LoVo (cell line): ENCODE measurements at regions not wholly inside any gene's neighbourhood (a gene's known extent, or its start where the extent isn't known, plus 50 kb on each side); places are given as distances from the start of the nearest gene placed in this dataset.

Experiments used
- DNase-seq: peaks from one replicate; pipeline ENCODE4 v3.0.0-alpha.2; 2016; ENCODE audit warnings: low spot score

DNA sequence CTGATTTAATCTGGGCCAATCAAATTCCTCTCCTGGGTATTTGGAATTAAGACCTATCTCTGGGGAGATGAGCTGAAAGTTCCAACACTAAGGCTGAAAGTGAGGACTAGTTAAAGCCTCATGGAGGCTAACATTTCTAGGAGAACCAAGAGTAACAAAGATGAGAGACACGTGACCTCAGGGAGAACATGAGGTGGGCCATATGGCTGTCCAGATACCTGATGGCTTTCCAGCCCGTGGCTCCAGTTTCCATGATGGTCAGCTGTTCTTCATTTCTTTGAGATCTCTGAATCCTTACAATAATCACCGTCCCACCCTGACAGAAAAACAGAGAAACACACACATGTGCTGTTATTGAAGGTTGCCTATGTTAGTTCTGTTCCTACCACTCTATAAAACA lies 66.1 kb downstream of the LEPR start:
- no peak for DNase-seq

DNA sequence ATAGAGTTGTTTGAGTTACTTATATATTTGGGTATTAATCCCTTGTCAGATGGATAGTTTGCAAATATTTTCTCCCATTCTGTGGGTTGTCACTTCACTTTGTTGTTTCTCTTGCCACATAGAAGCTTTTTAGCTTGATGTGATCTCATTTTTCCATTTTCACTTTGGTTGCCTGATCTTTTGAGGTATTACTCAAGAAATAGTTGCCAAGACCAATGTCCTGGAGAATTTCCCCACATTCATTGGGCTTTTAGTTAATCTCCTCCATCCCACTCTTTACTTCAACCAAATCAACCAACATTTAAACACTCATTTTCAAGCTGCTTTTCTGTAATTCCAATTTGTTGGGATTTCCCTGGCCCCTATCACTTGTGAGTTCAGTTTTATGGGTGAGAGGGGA lies 69.0 kb downstream of the LEPR start:
- DNase-seq = no peak

DNA sequence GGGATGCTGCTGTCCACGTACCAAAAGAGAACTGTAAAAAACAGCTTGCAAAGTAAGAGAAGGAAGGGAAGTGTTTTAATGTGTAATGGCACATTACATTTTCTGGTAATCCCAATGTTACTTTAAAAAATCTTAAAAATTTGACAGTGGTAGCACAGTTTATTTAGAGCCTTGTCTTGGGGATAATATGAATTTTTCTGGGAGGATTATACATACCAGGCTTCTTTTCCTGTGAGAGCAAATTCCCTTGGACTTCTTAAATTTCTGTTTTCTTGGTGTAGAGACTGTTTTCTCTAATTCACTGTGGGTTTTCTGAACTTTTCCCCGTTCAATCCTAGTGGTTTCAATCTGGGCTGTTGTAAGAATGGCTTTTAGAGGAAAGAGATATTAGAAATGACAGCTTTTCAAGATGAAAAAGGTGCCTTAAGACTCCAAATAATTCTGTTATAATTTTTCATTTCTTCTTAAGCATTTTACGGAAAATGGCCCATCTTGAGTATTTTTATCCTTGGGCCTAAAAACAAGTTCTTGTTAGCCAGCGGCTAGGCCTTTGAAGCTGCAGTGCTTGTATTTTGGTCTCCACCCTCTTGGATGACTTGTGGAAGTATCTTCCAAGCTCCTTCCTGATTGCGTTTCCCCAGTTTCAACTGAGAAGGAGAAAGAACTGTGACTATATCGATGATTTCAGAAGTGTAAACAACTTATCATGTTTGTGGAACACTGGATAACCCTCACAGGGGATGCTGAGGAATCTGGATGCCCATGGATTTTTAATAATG lies 70.0 kb downstream of the LEPR start:
- DNase-seq = no peak

DNA sequence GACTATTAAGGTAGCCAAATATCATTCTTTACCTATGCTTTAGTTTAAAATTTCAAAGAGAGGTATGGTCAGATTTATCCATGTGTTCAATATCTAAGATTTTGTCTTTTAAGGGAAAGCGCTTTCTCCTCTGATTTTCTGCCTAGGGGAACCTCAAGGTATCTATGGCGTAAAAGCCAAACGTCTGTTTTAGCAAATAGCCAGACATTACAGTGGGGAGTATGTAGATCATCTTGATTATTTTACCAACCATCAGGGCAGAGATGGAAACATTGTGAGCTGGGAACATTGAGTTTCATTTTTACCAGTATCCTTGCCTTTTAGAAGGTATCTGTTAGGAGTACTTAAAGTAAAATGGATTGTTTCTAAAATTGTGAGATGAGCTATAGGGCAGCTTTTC lies 71.0 kb downstream of the LEPR start:
- DNase-seq = no peak

DNA sequence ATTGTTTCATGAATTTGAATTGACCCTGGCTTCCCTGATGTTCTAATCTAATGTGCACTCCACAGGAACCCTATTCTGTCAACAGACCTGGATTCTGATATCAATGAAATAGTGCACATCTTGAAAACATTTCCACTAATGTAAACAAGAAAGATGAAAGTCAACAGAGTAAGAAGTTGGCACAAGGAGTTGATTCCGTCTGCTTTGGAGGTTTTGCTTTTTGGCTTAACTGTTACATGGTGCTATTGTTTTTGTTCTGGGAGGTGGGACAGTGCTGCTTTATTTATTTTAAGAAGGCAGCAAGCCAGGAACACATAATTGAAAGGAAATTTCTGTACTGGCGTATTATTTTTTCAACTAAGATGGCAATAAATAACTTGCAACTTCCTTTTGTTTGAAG lies 73.3 kb downstream of the LEPR start:
- DNase-seq = no peak

DNA sequence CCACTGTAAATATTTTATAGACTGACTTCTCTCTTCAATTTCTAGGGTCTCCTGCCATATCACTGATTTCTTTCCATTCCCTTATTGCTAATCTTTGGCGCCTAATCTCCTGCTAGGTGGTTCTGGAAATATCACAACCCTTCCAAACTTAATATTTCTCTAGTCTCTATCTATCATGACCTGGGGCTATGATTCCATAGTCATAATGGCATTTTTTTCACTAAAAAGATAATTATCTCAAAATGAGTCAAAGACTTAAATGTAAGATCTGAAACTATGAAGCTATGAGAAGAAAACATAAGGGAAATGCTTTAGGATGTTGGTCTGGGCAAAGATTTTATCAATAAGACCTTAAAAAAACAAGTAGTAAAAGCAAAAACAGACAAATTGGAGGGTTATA lies 74.2 kb downstream of the LEPR start:
- no peak for DNase-seq

DNA sequence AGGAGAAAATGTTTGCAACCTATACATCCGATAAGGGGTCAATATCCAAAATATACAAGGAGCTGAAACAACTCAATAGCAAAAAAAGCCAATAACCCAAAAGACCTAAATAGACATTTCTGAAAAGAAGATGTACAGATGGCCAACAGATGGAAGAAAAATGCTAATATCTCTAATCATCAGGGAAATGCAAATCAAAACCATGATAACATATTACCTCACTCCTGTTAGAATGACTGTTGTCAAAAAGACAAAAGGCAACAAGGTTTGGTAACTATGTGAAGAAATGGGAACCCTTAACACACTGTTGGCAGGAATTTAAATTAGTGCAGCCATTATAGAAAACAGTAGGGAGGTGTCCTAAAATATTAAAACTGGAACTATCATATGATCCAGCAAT lies 74.7 kb downstream of the LEPR start:
- no peak for DNase-seq

DNA sequence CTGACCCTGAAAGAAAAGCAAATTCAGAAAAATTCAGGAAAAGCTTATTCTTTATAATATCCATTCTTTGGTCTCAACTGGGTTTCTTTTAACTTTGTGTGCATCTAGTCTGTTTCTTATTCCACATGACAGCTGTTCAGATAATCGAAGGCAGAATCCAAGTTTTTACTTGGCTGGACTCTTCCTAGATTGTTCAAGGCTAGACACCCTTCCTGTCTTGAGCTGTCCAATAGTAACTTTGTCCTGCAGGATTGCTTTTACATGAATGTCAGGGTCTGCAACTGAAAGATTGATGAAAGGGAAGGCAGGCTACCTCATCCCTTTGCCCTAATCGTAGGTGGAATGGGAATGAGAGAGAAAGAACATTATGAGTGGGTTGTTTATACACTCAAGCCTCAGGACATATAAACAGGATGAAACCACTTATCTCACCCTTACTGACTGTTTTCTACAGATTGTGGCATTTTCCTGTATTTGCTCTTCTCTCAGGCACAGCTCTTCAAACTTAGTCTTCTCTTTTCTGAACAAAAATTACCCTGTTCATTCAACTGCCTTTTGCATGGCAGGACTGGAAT lies 76.9 kb downstream of the LEPR start:
- no peak for DNase-seq

DNA sequence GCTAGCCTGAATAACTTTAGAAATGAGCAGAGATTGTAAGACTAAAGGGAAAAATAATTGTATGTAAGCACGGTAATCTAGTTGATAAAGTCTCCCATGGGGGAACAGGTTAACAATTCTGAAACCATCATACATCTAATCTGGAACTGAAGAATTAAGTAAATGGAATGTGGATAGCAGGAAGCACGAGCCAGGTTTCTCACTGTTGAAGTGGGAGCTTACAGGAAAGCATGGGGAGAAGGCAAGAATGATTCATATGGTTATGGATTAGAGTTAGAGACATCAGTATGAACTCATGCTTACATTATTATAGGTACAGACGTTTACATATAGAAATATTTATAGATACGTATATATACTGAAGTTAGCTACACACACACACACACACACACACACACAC lies 83.0 kb downstream of the LEPR start:
- DNase-seq = no peak

DNA sequence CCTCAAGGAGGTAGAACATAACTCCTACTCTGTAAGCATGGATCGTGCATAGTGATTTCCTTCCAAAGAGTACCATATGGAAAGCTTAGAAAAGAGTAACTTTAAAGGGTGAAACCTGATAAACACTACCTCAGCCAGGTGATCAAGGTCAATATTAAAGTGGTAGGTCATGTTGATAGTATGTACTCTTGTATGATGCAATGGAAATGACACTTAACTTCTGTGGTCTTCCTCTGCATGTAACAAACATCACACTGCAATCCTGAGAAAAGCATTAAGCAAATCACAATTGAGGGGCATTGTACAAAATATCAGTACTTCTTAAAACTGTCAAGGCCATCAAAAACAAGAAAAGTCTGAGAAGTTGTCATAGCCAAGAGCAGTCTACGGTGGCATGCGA lies 83.8 kb downstream of the LEPR start:
- no peak for DNase-seq

DNA sequence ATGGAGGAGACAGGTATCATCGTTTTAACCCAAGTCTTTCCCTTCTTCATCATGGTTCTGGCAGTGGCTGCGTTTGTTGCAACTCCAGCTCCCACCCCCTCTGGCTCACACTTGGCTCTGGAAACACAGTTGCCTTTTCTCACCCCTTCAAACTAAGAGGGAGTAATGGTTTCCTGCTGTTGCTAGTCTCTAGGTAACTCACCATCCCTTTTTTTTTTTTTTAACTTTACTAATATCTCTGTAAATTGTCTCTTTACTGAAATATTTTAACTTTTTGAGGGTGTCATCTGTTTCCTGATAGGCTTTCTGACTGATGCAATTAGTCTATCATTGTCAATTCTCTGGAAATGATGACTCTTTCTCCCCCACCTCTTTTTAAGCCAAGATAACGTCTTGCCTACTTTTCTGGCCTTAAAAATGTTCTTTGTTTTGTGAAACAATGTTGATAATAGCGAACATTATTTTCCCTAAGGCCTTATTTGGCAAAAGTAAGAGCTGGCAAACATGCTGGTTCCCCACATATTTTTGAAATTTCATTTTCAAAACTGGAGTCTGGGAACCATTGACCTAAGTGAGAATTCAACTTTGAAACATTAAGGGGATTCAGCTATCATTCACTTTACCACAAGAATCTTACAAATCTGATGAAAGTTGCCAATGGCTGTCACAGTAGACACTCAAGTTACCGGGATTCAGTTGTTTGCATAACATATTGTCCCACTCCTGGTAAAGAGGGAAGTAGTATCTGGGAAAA lies 85.3 kb downstream of the LEPR start:
- no peak for DNase-seq

DNA sequence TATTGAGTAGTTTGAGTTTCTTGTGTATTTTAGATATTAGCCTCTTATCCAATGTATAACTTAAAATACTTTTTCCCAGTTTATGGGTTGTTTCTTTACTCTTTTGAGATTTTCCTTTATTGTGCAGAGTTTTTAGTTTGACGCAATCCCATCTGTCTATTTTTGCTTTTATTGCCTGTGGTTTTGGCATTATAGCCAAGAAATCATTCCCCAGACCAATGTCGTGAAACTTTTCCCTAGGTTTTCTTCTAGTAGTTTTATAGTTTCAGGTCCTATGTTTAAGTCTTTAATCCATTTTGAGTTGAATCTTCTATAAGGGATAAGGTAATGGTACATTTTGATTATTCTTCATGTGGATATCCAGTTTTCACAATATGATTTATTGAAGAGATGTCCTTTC lies 87.6 kb downstream of the LEPR start:
- DNase-seq = no peak

DNA sequence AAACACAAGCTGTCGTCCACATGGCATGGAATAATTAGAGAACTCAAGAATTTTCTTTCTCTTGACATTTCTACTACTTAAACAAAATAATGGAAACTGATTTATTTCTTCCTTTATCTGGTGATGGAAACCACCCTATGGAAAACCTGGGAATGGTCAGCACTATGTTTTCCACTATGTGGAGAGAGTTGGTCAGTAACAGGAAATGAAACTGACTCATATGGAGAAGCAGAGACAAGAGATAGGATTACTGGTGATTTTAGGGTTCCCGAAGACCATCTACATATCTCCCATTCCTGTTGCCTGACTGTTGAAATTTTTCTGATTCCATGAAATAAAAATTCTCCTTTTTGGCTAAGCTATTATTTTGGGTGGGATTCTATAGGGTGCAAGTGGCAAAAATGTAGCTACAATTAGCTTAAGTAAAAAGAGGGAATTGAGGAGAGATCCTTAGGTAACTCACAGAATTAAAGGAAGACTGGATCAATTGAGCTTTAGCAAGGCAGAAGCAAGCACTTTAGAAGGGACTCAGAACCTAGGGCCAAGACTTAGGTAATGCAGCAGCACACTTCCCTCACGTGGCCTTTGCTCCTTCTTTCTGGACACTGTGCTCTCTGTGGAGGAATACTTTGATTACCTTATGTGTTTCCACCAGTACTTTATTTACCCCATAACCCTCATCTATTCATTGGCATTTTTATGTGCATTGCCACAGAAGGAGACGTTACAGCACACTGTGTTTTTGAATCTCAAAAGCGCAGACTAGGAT lies 89.6 kb downstream of the LEPR start:
- no peak for DNase-seq

DNA sequence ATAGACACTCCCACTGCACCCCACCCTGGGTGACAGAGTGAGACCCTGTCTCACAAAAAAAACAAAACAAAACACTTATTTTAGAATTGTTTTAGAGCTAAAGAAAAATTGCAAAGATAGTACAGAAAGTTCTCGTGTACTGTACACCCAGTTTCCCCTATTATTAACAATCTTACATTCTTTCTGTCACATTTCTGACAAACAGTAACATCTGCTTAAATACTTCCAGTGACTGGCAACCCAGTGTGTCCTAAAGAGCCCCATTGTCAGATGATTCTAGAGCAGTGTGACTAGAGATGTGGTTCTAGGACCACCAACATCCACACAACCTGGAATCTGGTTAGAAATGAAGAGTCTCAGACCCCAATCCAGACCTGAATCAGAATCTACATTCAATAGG lies 90.5 kb downstream of the LEPR start:
- no peak for DNase-seq

DNA sequence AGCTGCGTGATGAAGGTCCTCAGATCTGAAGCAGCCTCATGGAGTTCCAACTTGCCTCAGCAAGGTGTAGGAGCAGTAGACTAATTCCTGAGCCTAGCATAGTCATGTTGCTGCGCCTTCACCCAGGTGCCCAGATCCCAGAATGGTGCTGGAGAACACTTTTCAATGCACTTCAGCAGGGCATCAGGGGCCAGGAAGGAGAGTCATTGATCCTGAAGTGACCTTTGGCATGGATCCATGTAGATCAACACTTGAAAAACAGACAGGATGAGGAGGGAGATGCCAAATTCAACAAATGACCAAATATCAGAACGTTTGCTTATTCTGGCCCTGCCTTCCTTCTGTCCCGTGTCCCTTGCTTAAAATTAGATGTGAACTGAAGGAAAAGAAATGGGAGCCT lies 91.9 kb downstream of the LEPR start:
- no peak for DNase-seq

DNA sequence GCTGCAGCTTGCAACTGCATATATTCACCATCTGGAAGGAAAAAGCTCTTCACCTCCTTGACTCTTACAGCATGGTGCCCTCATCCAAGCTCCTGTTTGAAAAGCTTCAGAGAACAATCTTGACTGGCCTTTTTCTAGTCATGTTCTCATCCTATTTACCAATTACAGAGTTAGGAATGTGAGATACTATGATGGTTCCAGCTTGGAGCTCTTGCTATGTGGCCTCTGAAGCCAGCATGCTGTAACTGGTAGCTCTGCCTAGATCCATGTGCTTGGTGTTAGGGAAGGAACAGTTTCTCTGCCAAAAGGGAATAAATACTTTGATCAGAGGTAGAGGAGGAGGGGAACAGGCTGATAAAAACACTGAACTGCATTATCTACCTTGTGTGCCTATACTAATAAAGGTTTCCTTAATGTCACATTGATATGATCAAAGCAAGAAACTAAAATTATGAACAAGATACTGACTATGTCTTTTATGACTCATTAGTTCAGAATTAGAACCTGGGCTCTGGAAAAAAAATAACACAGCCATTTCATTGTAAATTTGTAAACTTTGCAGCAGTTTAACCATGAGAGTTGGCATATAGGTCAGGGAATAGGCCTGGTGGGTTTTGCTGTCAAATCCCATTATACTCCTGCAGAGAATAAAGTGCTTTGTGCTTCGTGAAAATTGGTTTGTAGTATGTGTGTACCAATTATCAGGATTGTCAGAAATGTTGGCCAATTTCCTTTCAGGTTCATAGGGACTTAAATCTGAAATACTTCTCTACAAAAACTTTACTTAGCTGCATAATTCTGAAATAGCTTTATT lies 92.7 kb downstream of the LEPR start:
- no peak for DNase-seq

DNA sequence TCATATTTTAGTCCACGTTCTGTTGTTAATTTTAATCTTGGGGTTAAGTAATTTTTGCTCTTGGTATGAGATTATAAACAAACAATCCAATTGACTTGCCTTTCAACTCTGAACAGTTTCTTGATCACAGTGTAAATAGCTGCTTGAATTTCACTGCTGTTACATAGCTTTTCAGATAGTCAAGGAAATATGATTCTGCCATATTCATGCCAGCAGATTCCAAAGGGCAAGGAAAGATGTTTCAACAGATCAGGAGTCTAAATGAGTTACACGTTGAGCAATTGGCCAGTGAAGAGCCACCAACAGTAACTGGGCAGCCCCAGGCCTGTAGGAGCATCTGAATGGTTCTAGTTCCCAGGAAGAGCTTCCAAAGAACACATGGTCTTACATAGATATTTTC lies 93.6 kb downstream of the LEPR start:
- DNase-seq = no peak

DNA sequence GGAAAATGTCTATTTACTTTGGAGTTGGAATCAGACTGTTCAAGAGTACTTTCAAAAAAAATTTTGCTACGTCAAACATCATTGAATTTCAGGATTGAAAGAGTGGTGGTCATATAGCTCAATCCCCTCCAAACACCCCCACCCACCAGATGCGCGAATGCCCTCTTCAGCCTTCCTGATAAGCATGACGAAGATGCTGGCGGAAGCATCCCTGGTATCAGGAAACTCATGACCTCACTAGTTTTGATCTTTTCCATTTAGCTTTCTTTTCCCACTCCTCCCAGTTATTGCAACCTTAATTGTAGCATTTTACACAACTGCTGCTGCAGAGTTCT lies 104.4 kb downstream of the LEPR start:
- no peak for DNase-seq

DNA sequence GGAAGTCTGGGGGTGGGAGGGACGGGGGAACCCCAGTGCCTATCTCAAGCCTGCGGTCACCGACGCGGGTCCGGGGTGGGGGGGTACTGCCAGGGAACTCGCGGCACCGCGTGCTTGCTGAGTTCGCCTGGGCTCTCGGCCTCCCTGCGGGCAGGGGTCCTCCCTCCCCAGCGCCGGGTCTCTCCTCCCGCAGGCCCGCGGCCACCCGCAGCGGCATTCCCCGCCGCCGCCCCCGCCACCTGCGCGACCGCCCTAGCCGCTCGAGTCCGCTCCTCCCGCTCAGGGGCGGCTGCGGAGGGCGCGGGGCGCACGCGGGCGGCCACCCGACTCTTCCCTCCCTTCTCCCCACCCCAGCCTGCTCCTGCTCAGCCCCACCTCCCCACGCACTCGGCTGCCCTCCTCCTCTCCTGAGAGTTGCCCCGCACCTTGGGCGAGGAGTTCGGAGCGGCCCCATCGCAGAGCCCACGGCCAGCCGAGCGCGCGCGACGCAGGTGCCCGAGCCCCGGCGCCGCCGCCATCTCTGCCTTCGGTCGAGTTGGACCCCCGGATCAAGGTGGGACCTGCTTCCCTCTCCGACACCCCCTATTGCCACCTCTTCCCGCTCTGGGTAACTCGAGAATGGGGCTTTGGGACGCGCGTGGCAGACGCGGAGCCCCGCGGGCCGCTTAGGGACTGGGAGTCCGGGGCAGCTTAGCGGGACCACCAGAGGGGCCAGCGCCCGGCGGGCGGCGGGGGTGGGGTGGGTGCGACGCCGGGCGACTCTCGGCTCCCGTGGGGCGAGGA lies 105.0 kb downstream of the LEPR start:
- no peak for DNase-seq

DNA sequence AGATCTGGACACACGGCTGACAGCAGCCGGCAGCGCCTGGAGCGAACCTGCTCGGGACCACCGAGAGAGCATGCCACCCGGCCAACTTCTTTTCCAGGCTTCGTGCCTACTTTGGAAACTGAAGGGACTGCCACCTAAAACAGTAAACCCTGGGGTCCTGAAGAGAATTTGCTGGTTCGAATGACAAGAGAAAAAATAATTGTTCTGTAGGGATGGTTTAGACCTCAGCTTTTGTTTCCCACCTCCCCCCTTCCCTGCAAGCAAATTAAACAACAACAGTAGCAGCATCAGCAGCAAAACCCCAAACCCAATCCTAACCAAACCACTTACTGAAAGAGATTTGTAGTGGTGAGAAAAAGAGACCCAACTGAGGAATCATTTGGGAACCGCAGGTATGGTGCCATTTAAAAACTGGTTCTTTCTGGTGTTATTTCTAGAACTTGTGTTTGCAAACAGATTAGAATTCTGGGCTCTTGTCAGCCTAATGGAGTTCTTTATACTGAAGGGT lies 105.6 kb downstream of the LEPR start:
- no peak for DNase-seq

DNA sequence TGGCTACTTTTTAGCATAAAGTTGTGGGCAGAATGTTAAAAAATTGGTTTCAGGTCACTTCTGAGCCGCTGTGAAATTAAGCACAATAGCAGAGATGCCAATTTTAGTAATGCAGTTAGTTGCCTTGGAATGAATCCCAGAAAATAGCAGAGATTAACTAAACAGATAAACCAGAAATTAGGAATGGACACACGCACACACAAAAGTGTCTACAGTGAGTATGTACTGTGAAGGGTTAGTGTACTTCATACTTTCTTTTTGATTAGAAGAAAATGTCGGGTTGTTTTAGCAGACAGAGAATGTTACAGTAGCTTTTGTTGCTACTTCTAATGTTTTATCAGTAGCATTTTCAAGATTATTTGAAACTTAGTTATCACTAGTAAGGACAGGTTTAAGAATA lies 106.7 kb downstream of the LEPR start:
- no peak for DNase-seq
